CD4-positive, alpha-beta T cell treated with Interleukin-12 subunit alpha and Interleukin-12 subunit beta, for 1 hour (primary cell): ENCODE measurements at regions not wholly inside any gene's neighbourhood (a gene's known extent, or its start where the extent isn't known, plus 50 kb on each side); places are given as distances from the start of the nearest gene placed in this dataset.
"Not testable (repeated sequence)": the region's sequence is repeated elsewhere in the genome, so short reads cannot be mapped to it uniquely, and the experiment has no call there.

Experiments used
- DNase-seq: peaks from one replicate; pipeline ENCODE4 v3.0.0-alpha.2; 2020

- DNase-seq = not testable (repeated sequence)
These were observed 103.7 kb upstream of the NBPF26 start for GRCh38 chr1:120619867-120620692.

DNA sequence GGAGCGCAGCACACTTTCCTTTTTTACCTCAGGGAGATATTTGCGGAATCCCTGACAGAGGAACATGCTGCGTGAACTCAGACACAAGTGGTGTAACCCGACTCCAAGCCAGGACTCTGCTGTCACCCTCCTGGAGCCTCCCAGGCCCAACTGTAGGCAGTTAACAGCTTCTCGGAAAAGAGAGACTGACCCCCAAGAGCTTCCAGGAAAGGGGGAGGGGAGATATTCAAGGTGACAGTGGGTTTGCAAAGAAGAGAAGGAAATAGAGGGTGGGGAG is 103.1 kb upstream of the NBPF26 start:
- not testable (repeated sequence) for DNase-seq

DNA sequence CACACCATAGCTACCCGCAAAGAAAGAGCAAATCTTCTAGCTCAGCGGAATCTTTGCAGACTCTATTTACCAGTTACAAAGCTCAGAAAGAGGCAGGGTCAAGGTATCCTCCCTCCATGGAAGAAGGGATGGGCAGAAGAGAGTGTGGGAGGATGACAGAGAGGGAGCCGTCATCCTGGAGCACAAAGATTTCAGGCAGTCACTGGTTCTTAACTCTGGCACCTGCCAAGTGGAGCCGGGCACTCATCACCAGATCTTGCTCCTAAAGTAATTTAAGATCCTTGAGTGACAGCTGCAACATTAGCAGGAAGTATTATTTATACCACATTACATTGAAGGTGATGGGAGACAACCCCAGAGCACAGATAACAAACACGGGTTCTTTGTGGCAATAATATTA is 102.5 kb upstream of the NBPF26 start:
- DNase-seq = not testable (repeated sequence)

GRCh38 chr1:120623539-120623938 is 100.2 kb upstream of the NBPF26 start:
- DNase-seq = not testable (repeated sequence)

- DNase-seq = not testable (repeated sequence)
These were observed 99.1 kb upstream of the NBPF26 start for GRCh38 chr1:120624565-120625064.

DNA sequence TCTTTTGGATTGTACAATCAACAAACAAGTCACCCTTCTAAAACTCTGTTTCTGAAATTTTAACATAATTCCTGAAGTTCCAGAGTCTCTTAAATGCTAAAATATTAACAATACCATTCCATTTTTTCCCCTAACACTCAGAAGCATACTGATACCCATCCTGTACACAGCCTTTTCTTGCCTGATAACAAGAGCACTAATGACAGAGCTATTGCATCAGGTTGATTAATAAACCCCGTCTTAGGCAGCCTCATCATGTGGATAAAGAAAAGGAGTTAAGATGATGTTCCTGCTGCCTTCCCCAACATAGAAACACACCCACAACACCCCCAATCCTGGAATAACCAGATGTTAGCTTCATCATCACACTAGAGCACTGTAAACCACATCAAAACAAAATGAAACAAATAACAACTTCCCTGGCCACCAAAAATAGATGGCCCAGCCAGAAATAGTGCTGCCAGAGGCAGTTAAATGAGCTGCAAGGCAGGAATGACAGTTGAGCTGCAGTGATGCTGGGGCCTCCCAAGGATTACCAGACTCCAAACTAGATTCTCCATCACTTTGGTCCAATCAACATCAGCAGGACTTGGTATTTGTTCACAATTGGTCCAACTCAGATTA is 93.8 kb upstream of the NBPF26 start:
- not testable (repeated sequence) for DNase-seq

- DNase-seq = not testable (repeated sequence)
These were observed 88.6 kb upstream of the NBPF26 start for GRCh38 chr1:120634816-120635806.

DNA sequence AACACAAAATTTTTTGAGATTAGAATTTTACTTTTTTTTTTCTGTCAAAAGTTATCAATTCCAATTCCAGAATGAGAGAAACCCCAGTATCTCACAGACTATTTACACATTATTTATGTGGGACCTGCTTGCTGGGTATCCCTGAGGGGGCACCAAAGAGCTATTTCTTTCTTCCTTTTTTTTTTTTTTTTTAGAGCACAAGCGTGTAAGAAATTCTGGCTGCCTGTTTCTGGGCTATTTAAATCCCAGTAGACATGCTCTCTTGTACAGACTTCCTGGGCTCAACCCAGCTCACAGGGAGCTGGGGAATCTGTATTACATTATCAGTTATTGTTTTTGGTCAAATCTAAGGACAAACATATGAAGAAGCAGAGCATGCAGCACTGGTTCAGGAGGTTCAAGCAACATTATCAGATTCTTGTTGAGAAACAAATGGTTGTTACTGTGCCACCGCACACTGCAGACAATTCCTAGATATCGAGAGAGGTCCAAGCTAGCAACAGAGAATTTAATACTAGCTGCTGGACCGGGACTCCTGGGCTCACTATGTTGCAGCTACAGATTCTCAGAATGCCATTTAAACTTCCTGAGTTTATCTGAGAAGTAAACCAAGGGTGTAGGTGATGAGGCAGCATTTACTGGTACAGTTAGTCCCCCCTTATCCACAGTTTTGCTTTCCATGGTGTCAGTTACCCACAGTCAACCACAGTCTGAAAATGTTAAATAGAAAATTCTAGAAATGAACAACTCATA is 83.3 kb upstream of the NBPF26 start:
- not testable (repeated sequence) for DNase-seq

DNA sequence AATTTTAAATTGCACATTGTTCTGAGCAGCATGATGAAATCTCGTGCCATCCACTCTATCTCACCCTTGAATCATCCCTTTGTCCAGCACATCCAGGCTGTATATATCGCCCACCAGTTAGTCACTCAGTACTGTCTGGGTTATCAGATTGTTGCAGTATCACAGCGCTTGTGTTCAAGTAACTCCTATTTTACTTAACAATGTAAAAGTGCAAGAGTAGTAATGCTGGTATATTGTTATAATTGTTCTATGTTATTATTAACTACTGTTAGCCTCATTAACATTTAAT is 82.8 kb upstream of the NBPF26 start:
- DNase-seq = not testable (repeated sequence)

- DNase-seq = not testable (repeated sequence)
These were observed 76.6 kb upstream of the NBPF26 start for GRCh38 chr1:120647182-120647581.

- DNase-seq = not testable (repeated sequence)
These were observed 74.7 kb upstream of the NBPF26 start for GRCh38 chr1:120648915-120649623.

GRCh38 chr1:120649730-120650129 is 74.0 kb upstream of the NBPF26 start:
- not testable (repeated sequence) for DNase-seq

DNA sequence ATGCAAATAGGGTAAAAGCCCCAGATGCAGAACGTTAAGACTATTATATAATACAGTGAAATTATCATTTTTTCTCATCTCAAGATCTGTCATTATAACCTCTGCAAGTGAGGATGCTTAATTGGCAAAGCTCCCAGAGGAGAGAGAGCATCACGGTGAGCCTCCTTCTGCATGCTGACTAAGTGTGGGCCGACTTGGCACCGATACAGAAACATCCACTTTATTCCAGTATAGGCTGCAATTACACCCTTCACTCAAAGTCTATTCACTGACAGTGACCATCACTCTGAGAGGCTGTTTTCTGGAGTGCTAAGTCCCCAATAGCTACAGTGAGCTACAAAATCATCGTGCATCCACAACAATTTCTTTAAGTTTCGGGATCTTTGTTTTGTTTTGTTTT is 69.6 kb upstream of the NBPF26 start:
- not testable (repeated sequence) for DNase-seq

DNA sequence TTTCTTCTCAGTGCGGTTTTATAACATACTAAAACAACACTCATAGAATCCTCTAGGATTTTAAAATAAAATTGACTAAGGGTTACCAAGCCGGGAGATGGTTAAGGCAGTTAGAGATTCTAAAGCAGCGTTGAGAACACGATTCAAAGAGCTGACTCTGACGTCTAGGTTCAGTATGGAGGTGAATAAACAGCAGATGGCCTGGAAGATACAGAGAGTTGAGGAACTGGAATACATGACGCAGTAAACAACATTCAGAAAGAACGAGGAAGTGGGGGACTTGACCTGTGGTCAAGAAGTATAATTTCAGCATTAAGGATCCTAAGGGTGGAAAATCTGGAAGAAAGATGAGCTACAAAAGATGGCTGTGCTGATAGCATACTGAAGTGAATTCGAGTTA is 68.4 kb upstream of the NBPF26 start:
- DNase-seq = not testable (repeated sequence)

DNA sequence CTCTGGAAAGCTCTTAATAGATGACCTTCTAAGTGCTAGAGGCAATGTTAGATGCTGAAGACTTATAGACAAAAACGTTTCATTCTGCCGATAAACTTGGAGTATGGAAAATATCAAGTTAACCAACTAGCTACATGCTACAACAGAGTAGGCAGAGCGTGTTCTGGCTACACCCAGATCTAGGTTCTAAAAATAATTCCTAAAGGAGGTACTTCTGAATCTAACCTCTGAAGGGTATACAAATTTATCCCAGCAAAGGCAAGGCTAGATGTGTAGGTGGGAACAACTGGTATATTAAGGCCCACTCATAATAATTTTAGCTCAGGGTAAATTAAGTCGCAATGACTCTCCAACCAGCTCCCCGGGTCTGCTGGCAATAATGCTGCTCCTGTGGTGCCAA is 67.6 kb upstream of the NBPF26 start:
- not testable (repeated sequence) for DNase-seq

- not testable (repeated sequence) for DNase-seq
These were observed 65.9 kb upstream of the NBPF26 start for GRCh38 chr1:120657804-120658203.

- DNase-seq = not testable (repeated sequence)
These were observed 65.1 kb upstream of the NBPF26 start for GRCh38 chr1:120658622-120659021.

DNA sequence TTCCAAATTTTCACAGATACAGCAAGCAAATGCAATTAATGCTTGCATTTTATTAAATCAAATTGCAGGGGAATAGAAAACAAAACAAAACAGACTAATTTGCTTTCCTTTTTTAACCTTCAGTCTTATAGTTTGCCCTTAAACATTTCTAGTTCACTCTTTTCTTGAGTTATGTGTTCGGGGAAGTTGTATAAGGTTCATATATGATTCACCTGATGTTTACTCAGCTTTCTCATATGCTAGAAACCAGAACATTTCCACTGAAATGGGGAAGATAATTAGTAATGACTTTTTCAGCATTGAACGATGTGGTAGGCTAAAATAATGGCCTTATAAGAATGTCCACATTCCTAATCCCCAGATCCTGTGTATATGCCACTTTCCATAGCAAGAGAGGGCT is 64.6 kb upstream of the NBPF26 start:
- DNase-seq = not testable (repeated sequence)

- not testable (repeated sequence) for DNase-seq
These were observed 59.1 kb upstream of the NBPF26 start for GRCh38 chr1:120664376-120665249.

- DNase-seq = not testable (repeated sequence)
These were observed 58.5 kb upstream of the NBPF26 start for GRCh38 chr1:120665250-120665577.

DNA sequence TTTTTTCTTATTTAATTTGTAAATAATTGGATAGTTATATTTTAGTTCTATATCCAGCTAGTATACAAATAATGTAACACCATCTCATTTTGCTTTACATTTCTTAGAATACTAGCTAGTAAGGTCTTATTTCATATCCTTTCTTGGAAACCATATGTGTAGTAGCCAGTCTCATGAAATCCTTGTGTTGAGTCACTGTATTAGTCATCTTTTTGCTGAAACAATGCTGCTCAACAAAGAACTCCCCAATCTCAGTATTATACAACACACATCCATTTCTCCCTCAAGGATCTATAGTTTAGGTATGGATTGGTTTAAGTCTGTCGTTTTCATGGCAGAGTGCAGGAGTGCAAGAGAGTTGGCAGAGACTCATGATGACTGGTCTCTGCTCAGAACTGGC is 55.6 kb upstream of the NBPF26 start:
- not testable (repeated sequence) for DNase-seq
